Neural cell (in vitro differentiated cells): ENCODE measurements at regions not wholly inside any gene's neighbourhood (a gene's known extent, or its start where the extent isn't known, plus 50 kb on each side); places are given as distances from the start of the nearest gene placed in this dataset.

ENCODE experiments used
- H2AFZ ChIP-seq: fragments of 200-600, 300-800 bp; sonication (generic), shearing (Covaris generic); 2 replicates; pipeline ENCODE4 v1.6.0; 2014; ENCODE audit warnings: low read depth, mild to moderate bottlenecking, antibody characterized with exemption, low read length, moderate library complexity
- H3F3A ChIP-seq: fragments of 200-600 bp; shearing (Covaris generic); 2 replicates; pipeline ENCODE4 v1.6.1; 2016; ENCODE audit warnings: mild to moderate bottlenecking, moderate library complexity, mixed read lengths, antibody characterized with exemption, low read length; ENCODE audit not compliant: insufficient read depth, poor library complexity, severe bottlenecking
- H3K27ac ChIP-seq: fragments of 200-600, 300-800 bp; sonication (generic), shearing (Covaris generic); 2 replicates; pipeline ENCODE4 v1.5.1; 2014; ENCODE audit warnings: mild to moderate bottlenecking, low read length, moderate library complexity
- H3K27me3 ChIP-seq: fragments of 300-800, 200-600 bp; sonication (generic), shearing (Covaris generic); 2 replicates; pipeline ENCODE4 v1.6.0; 2014; ENCODE audit warnings: mild to moderate bottlenecking, low read depth, low read length, moderate library complexity; ENCODE audit not compliant: insufficient read depth
- H3K36me3 ChIP-seq: fragments of 300-800, 200-600 bp; sonication (generic), shearing (Covaris generic); 2 replicates; pipeline ENCODE4 v1.5.1; 2014; ENCODE audit warnings: mild to moderate bottlenecking, antibody characterized with exemption, low read length, moderate library complexity; ENCODE audit not compliant: insufficient read depth
- H3K4me2 ChIP-seq: fragments of 300-800, 200-600 bp; sonication (generic), shearing (Covaris generic); 2 replicates; pipeline ENCODE4 v1.6.0; 2014; ENCODE audit warnings: mild to moderate bottlenecking, low read length
- H3K4me3 ChIP-seq: fragments of 300-800, 200-600 bp; sonication (generic), shearing (Covaris generic); 2 replicates; pipeline ENCODE4 v1.5.1; 2014; ENCODE audit warnings: mild to moderate bottlenecking, low read length, moderate library complexity
- H3K79me2 ChIP-seq: fragments of 200-600 bp; shearing (Covaris generic); replicated peaks from 2 replicates; pipeline ENCODE4 v1.6.0; 2014; ENCODE audit warnings: mild to moderate bottlenecking, low read length, moderate library complexity; ENCODE audit not compliant: insufficient read depth
- H3K9ac ChIP-seq: fragments of 300-800, 200-600 bp; sonication (generic), shearing (Covaris generic); 2 replicates; pipeline ENCODE4 v1.6.1; 2016; ENCODE audit warnings: mild to moderate bottlenecking, low read length, mixed read lengths
- H3K9me2 ChIP-seq: fragments of 200-600 bp; shearing (Covaris generic); 2 replicates; pipeline ENCODE4 v1.6.1; 2016; ENCODE audit warnings: mild to moderate bottlenecking, low read length, mixed read lengths; ENCODE audit not compliant: insufficient read depth
- H3K9me3 ChIP-seq: fragments of 200-600, 300-800 bp; sonication (generic), shearing (Covaris generic); 2 replicates; pipeline ENCODE4 v1.6.1; 2016; ENCODE audit warnings: mild to moderate bottlenecking, mixed run types, low read length, moderate library complexity, mixed read lengths
- H4K20me1 ChIP-seq: fragments of 200-600 bp; shearing (Covaris generic); 2 replicates; pipeline ENCODE4 v1.6.1; 2016; ENCODE audit warnings: mild to moderate bottlenecking, mixed run types; ENCODE audit not compliant: insufficient read depth
- CTCF ChIP-seq: fragments of 450-650 bp; IDR thresholded peaks from 2 replicates; pipeline ENCODE4 v1.5.1; 2014; ENCODE audit warnings: antibody characterized with exemption, mild to moderate bottlenecking, moderate library complexity; ENCODE audit not compliant: poor library complexity, severe bottlenecking
- EP300 ChIP-seq: fragments of 450-650 bp; conservative IDR thresholded peaks from 2 replicates; pipeline ENCODE4 v1.6.1; 2014; ENCODE audit warnings: antibody characterized with exemption, mild to moderate bottlenecking, moderate library complexity; ENCODE audit not compliant: poor library complexity, severe bottlenecking
- EZH2 ChIP-seq: fragments of 200-600, 300-800 bp; shearing (Covaris generic), sonication (generic); IDR thresholded peaks from 2 replicates; pipeline ENCODE4 v1.6.1; 2014; ENCODE audit warnings: antibody characterized with exemption, low read length, borderline replicate concordance, mild to moderate bottlenecking; ENCODE audit not compliant: insufficient read depth, poor library complexity, severe bottlenecking
- MXI1 ChIP-seq: fragments of 450-650 bp; conservative IDR thresholded peaks from 2 replicates; pipeline ENCODE4 v1.6.1; 2014; ENCODE audit warnings: antibody characterized with exemption, mild to moderate bottlenecking; ENCODE audit not compliant: poor library complexity, severe bottlenecking
- POLR2AphosphoS5 ChIP-seq: IDR thresholded peaks from 2 replicates; pipeline ENCODE4 v1.6.1; 2012
- RAD21 ChIP-seq: fragments of 450-650 bp; conservative IDR thresholded peaks from 2 replicates; pipeline ENCODE4 v1.6.1; 2014; ENCODE audit warnings: antibody characterized with exemption, mild to moderate bottlenecking, moderate library complexity
- SMC3 ChIP-seq: fragments of 450-650 bp; conservative IDR thresholded peaks from 2 replicates; pipeline ENCODE4 v1.6.1; 2014; ENCODE audit warnings: antibody characterized with exemption, mild to moderate bottlenecking, moderate library complexity; ENCODE audit not compliant: poor library complexity
- TAF1 ChIP-seq: IDR thresholded peaks from 2 replicates; pipeline ENCODE4 v1.6.1; 2012; ENCODE audit warnings: low read depth
- TF ChIP-seq, protein P1 (sequence below): IDR thresholded peaks from 2 replicates; pipeline ENCODE4 v1.6.1; 2012; ENCODE audit warnings: borderline replicate concordance

- H3K9ac ChIP-seq = no peak overlapping the region
- H3K79me2 ChIP-seq = no peaks in the 10 kb centered on the region
- no peaks in the 10 kb centered on the region for H4K20me1 ChIP-seq
- H3K9me3 ChIP-seq = no peaks in the 10 kb centered on the region
- H3K27ac ChIP-seq = no peak overlapping the region
- H3K9me2 ChIP-seq = no peaks in the 10 kb centered on the region
- no peaks in the 10 kb centered on the region for H3K36me3 ChIP-seq
- H3K4me2 ChIP-seq = no peak overlapping the region
- no peaks in the 10 kb centered on the region for H3K27me3 ChIP-seq
- TF ChIP-seq POLR2AphosphoS5 = no peak
- no peak for TF ChIP-seq RAD21
- TF ChIP-seq, protein P1, sequence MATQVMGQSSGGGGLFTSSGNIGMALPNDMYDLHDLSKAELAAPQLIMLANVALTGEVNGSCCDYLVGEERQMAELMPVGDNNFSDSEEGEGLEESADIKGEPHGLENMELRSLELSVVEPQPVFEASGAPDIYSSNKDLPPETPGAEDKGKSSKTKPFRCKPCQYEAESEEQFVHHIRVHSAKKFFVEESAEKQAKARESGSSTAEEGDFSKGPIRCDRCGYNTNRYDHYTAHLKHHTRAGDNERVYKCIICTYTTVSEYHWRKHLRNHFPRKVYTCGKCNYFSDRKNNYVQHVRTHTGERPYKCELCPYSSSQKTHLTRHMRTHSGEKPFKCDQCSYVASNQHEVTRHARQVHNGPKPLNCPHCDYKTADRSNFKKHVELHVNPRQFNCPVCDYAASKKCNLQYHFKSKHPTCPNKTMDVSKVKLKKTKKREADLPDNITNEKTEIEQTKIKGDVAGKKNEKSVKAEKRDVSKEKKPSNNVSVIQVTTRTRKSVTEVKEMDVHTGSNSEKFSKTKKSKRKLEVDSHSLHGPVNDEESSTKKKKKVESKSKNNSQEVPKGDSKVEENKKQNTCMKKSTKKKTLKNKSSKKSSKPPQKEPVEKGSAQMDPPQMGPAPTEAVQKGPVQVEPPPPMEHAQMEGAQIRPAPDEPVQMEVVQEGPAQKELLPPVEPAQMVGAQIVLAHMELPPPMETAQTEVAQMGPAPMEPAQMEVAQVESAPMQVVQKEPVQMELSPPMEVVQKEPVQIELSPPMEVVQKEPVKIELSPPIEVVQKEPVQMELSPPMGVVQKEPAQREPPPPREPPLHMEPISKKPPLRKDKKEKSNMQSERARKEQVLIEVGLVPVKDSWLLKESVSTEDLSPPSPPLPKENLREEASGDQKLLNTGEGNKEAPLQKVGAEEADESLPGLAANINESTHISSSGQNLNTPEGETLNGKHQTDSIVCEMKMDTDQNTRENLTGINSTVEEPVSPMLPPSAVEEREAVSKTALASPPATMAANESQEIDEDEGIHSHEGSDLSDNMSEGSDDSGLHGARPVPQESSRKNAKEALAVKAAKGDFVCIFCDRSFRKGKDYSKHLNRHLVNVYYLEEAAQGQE = no peak
- no peak for TF ChIP-seq EZH2
- no peak for TF ChIP-seq EP300
- TF ChIP-seq TAF1 = no peak
- no peak for TF ChIP-seq SMC3
- no peak for TF ChIP-seq CTCF
- TF ChIP-seq MXI1 = no peak
- no peaks in the 10 kb centered on the region for H3F3A ChIP-seq
- H3K4me3 ChIP-seq = no peak overlapping the region
- H2AFZ ChIP-seq = no peak overlapping the region
These were observed 395.0 kb upstream of the FAT1 start for GRCh38 chr4:187118602-187119120.

GRCh38 chr4:187124331-187124730 is 400.7 kb upstream of the FAT1 start:
- Histone ChIP-seq H3F3A (no peaks in the 10 kb centered on the region), H3K79me2 (no peaks in the 10 kb centered on the region), H3K27me3 (no peaks in the 10 kb centered on the region), H2AFZ (no peak overlapping the region), H3K9ac (no peak overlapping the region), H3K4me2 (no peak overlapping the region), H3K9me3 (no peaks in the 10 kb centered on the region), H3K4me3 (no peak overlapping the region), H3K9me2 (no peaks in the 10 kb centered on the region), H3K27ac (no peak overlapping the region), H4K20me1 (no peaks in the 10 kb centered on the region), H3K36me3 (no peaks in the 10 kb centered on the region)
- TF ChIP-seq POLR2AphosphoS5 (no peak), SMC3 (no peak), CTCF (no peak), TAF1 (no peak), MXI1 (no peak)
- TF ChIP-seq, protein P1 = no peak
